Inflammatory macrophage treated with lipopolysaccharide for 1 hour (primary cell): ENCODE measurements at regions not wholly inside any gene's neighbourhood (a gene's known extent, or its start where the extent isn't known, plus 50 kb on each side); places are given as distances from the start of the nearest gene placed in this dataset.
A peak's percentile ranks its signal among the peaks of the same experiment; 100 is the strongest.

Experiments used
- DNase-seq, 2 donors: peaks; one replicate each; pipeline ENCODE4 v3.0.0-alpha.2; 2020 to 2022

DNA sequence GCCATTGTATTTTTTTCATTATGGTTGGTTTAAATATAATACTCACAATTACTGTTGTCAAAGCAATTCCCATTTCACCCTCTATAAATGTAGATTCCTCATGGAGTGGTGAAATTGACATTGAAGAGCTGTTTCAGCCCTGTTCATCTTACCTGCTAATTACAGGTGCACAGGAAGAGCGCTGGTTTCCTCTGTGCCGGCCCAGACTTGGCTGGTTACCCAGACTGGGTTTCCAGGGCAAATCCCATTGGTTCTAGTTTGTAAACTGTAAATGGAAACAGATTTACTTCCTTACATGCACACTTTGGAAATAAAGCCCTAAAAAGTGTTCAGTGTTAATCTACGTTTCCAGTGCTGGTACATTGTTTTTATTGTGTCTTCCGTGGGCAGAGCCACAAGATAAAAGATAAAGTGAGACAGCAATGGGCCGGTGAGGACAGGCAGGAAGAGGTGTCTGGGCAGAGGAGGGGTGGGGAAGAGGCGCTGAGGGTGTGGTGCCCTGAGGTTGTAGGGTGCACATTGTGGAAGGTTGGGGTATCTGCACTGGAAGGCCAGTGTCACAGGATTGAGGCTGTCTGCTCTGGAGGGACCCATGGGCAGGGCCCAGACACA is 71.6 kb upstream of the ZPBP start:
- no peak for DNase-seq

GRCh38 chr7:50160206-50160605 is 67.2 kb upstream of the ZPBP start:
- DNase-seq: peak; percentile 16 to 69

DNA sequence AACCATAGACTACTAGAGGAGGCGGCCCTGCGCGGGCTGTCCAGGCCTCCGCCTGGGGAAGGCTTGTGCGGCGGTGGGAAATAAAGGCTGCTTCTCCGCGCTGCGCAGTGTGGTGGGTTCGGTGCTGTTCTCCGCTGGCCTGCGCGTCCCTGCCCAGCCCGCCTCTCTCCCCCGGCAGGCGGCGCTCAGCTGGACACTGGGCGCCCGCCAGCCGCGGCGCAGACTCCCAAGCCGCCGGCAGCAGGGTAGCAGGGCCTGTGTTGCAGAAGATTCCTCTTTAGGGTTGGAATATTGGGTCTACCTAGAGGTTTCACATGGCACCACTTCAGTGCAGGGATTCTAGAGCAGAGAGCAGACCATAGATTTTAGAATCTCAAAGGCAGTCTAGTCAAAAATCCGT is 66.1 kb upstream of the ZPBP start:
- DNase-seq: no peak

DNA sequence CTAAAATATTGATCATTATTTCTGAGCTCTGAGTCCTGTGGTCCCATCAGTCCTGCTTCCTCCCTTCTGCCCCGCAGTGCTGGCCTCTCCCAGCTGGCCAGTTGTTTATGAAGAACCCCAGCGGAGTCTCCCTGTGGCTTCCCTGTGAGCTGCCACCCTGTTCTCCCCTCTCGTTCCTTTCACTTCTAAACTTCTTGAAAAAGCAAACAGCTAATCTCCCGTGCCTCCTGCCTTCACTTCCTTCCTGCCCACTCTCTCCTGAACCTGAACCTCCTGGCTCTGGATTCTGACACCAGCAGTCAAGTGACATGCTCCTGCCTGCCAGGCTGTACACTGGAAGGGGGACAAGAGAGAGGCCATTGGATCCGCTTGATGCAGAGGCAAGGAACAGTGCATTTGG is 63.7 kb upstream of the ZPBP start:
- DNase-seq: peak; percentile 38 to 70

GRCh38 chr7:50156163-50156562 is 63.1 kb upstream of the ZPBP start:
- peak; percentile 59 to 87 for DNase-seq

DNA sequence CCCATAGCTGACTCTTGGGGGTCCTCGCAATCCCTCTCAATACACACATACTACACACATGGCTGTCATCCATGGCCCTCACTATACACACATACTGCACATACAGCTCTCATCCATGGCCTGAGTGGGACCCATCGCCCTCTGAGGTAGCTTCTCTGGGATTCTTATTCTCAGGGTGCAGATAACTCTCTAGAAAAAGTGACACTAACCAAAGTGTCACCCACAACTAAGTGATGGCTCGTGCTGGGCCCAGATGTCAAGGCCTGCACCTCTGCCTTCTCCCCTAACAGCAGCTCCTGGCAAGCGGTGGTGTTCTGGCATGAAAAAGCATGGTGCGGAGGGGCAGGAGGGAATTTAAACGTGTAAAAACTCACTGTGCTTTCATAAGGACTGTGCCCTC is 62.7 kb upstream of the ZPBP start:
- no peak for DNase-seq

GRCh38 chr7:50153995-50154394 is 60.9 kb upstream of the ZPBP start:
- no peak for DNase-seq

GRCh38 chr7:50153148-50153547 is 60.1 kb upstream of the ZPBP start:
- DNase-seq: no peak

GRCh38 chr7:50152486-50152885 is 59.4 kb upstream of the ZPBP start:
- no peak for DNase-seq

- DNase-seq: no peak
These were observed 58.6 kb upstream of the ZPBP start for GRCh38 chr7:50151661-50152060.

DNA sequence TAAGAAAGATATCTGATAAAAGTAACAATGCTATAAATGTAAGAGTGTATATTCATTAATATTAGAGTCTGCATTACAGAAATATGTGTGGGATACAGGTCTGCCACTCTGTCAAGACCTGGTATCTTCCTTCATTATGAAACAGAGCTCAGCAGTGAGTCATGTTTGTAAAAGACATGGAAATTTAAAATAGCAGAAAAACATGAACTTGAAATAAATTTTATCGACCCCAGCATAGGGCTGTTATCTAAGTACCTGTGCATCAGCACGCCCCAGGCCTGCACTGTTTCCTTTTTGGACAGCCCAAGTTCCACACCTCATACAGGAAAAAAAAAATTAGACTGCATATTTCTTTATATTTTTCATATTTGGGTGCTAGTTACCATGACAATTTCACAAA is 58.0 kb upstream of the ZPBP start:
- DNase-seq: peak; percentile 4 to 45

DNA sequence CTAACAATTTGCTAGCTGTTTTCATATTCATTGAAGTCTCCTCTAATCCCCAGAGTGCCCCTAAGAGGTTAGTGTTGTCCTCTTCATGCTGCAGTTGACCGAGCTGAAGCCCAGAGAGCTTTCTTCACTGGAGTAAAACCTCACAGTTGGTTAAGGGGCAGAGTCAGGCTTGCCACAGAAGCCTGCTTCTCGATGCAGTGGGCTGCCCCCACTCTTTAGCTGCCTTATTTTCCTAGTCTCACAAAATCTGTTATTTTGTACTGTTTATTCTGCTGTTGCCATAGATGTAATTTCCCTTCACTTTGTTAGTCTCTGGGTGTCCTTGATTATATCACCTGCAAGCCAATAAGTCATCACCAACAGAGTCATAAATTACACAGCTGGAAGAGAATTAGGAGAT is 56.3 kb upstream of the ZPBP start:
- DNase-seq: no peak

DNA sequence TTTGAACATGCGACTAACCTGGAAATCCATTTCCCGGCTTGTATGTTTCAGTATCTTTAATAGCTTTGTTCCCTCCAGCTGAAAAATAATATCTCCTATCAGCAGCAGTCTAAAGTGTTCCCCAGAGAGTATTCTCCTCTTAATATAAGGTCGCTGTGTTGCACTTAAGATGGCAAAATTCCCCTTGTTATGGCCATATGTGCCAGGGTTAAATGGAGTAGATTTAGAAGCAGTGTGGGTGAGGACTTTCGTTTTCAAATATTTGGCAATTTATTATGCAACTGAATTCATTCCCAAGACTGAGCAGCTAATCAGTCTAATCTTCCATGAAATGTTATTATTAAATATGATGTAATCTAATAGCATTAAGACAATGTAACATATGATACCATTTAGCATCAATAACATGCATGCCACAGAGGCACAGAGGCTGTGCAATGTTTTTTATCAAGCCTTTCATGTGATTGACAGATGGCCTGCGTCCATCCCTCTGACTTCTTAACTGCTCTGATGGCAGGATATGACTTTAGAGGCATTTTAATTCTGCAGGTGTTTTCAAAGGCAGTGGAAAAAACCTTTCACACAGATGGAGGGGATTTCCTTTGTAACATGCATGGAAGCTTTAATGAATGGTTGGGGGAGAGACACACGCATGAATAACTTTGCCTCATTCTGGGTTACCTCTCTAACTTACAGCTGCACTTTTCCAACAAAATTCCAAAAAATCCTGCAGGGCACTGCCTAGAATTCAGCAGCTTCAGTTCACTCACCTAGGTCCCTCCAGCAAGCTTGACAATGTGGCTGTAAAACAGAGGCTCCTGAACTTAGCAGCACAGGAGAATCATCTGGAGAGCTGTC is 55.1 kb upstream of the ZPBP start:
- peak in 1 of 2 donors; percentile 33 for DNase-seq

DNA sequence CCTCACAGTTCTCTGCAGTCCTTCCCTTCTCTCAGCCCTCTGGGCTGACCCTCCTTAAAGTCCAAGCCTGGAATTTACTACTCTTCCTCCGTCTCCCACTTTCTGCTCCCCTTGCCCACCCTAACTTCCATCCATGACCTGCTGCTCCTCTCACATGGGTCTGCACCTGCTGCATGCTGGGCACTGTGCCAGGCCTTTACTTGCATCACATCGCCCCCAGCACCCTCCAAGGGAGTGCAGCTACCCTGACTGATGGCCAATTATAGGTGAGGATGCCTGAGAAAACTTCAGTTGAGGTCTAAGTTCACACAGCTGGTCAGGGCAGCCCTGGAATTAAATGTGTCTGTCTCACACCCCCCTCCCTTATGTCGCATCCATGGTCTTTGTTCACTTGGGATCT is 53.6 kb upstream of the ZPBP start:
- no peak for DNase-seq

GRCh38 chr7:50145801-50146338 is 52.8 kb upstream of the ZPBP start:
- no peak for DNase-seq

- DNase-seq: no peak
These were observed 52.2 kb upstream of the ZPBP start for GRCh38 chr7:50145226-50145625.
